GM18951 (cell line): ENCODE measurements at regions not wholly inside any gene's neighbourhood (a gene's known extent, or its start where the extent isn't known, plus 50 kb on each side); places are given as distances from the start of the nearest gene placed in this dataset.

Experiments
- POLR2A ChIP-seq: IDR thresholded peaks from 4 replicates; pipeline ENCODE4 v1.6.1; 2011; ENCODE audit warnings: mild to moderate bottlenecking; ENCODE audit not compliant: insufficient read length, insufficient read depth; ENCODE audit errors: extremely low read depth
- in situ Hi-C: fragments of 300-500 bp; cut with MboI; formaldehyde crosslinking; loops from one replicate; pipeline ENCODE4 v1.12.0; 2022; ENCODE audit warnings: low sequenced_read_pairs, mixed read lengths, inconsistent platforms; ENCODE audit not compliant: unreplicated experiment

DNA sequence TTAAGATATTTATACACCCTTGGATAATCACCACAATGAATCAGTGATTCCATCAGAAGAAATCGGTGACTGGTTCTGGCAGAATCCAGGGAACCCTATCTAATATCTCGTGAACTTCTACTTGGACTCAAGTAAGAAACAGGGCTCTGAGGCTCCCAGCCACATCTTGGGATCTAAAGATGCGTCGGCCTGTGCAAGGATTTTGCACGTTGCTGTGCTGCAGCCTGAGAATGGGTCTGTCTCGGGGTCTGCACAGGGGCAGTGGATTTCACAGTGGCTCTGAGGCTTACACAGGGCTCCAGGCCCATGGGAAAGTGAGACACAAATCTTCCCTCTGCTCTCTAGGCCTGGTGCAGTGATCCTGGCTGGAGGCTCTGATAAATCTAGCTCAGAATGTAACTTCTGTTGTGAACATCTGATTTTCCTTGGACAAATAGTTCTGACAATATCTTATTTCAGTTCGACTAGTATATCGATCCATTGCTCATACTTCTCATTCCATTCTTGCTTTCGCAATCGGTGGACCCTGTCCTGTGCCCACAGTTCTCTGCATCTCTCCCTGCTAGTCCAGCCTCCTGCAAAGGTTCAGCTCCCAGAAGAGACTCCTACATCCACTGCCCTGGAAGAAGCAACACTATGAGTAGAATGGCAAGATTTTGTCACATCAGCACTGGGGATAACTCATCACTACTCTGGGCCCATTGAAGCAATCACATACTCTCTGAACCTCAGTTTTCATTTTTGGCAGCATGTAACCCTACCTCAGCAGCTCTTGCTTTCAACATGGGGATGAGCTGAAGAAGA, 105.5 kb upstream of the TOP3B start:
- TF ChIP-seq POLR2A, result no peak

DNA sequence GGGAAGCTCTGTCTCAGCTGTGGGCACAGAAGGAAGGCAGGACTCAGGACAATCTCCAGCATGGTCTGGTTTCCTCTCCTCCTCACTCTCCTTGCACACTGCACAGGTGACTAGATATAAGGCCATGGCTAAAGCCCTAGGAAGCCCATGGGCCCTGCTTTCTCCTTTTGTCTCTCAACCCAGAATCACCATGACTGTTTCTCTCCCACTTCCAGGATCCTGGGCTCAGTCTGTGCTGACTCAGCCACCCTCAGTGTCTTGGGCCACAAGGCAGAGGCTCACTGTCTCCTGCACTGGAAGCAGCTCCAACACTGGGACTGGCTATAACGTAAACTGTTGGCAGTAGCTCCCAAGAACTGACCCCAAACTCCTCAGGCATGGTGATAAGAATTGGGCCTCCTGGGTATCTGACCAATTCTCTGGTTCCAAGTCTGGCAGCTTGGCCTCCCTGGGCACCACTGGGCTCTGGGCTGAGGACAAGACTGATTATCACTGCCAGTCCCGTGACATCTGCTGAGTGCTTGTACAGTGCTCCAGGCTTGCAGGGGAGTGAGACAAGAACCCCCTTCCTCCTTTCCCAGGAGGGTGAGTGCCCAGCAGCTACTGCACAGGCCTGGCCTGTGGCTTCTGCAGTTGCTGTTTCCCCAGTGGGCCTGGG, 104.0 kb upstream of the TOP3B start:
- in situ Hi-C loops, result no loop called here
- no peak for TF ChIP-seq POLR2A

More for the DNA sequence above, 105.5 kb upstream of the TOP3B start:
- in situ Hi-C loops, result no loop called here

DNA sequence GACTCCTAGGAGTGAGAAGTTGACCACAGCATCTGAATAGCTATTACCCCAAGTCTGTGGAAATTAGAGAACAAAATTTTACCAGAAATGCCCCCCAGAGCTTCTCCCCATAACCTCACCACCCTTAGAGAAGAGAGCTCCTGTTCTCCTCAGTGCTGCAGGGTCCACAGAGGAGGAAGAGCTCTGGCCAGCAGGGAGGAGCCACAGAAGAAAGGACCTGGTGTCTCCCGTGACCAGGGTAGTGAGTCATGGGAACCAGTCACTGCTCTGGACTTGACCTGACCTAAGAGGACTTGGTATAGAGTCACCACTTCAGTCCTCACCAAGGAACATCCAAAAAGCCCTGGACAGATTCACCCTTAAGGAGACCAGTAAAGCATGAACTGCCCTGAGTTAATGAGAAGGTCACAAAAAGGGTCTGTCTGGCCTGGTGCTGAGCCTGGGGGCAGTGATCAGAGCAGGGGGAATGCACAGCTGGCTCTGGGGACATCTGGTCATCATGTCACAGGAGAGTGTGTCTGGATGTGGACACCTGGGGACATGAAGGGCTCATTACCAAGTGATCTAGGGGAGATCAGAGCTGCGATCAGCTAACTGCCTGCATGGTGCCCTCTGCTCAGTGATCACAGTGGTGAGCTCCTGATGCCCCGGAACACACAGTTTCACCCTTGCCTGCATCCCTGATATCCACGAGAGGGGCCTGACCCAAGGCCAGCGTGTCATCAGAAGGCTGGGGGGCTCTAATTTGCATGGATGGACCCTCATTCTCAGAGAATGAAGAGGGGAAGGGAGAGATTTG, 103.3 kb upstream of the TOP3B start:
- no peak for TF ChIP-seq POLR2A
- in situ Hi-C loops, result no loop called here

DNA sequence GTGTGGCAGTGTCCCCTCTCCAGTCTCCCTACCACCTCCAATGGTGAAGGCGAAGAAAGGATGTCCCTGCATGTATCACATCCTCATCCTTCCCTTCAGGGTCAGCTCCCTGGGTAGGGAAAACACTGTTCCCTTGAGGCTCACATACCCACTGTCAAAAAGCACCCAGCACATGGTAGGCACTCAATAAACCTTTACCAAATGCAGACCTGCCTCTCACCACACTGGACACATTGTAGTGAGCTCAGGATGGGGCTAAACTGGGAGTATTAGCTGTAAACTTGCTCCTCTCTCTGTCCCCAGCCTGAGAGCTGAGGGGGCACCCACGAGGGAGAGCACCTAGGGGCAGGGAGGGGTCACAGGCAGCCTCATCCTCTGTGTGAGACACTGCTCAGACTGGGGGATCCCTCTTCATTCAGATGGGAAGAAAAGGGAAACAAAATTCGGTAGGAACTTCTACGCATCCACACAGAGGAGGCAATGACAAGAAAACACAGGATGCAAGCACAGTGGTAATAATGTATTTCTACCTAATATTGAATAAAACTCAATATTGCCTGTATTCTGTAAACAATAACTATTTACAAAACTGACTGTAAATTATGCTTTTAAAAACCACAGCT, 101.6 kb upstream of the TOP3B start:
- in situ Hi-C loops, result no loop called here

DNA sequence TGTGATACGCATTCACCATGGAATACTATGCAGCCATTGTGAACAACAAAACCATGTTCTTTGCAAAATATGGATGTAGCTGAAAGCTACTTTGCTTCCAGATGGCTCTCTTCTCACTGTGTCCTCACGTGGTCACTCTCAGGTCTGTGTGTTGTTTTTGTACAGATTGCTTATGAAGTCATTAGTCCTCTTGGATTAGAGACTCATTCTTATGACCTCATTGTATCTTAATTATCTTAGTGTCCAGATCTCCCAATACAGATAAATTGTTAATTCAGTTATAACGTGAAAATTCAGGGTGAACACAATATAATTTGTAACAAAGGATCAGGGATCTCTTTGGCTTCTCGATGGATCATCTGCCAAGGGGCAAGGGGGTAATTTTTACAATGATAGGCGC, 100.4 kb upstream of the TOP3B start:
- no peak for TF ChIP-seq POLR2A
- in situ Hi-C loops, result no loop called here

More for the DNA sequence above, 101.6 kb upstream of the TOP3B start:
- TF ChIP-seq POLR2A, result no peak

DNA sequence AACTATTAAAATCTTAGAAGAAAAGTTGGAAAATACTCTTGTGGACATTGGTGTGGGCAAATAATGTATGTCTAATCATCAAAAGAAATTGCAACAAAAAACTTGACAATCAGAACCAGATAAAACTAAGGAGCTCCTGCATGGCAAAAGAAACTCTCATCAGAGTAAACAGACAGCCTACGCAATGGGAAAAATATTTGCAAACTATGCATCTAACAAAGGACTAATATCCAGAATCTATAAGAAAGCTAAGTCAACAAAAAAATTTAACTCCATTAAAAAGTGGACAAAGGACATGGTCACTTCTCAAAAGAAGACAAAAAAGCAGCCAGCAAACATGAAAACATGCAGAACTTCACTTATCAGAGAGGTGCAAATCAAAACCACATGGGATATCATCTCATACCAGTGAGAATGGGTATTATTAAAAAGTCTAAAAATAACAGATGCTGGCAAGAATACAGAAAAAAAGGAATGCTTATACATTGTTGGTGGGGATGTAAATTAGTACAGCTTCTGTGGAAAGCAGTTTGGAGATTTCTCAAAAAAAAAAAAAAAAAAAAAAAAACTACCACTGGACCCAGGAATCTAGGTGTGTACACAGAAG, 99.7 kb upstream of the TOP3B start:
- no peak for TF ChIP-seq POLR2A
- in situ Hi-C loops, result no loop called here

DNA sequence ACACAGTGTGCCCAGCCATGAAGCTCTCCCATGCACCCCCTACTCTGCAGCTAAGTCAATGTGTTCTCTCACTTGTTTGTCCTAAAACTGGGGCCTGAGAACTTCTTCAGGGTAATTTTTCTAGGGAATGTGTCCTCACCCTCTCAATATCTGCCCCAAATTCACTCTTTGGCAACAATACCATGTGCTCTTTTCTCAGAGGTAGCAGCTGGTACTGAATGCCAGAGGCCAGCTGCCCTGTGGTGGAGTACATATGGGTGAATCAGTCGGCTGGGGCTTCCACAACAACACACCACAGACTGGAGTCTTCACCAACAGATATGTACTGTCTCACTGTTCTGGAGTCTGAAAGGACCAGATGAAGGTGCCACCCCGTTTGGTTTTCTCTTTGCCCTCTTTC, 97.7 kb upstream of the TOP3B start:
- in situ Hi-C loops, result no loop called here
- TF ChIP-seq POLR2A, result no peak

DNA sequence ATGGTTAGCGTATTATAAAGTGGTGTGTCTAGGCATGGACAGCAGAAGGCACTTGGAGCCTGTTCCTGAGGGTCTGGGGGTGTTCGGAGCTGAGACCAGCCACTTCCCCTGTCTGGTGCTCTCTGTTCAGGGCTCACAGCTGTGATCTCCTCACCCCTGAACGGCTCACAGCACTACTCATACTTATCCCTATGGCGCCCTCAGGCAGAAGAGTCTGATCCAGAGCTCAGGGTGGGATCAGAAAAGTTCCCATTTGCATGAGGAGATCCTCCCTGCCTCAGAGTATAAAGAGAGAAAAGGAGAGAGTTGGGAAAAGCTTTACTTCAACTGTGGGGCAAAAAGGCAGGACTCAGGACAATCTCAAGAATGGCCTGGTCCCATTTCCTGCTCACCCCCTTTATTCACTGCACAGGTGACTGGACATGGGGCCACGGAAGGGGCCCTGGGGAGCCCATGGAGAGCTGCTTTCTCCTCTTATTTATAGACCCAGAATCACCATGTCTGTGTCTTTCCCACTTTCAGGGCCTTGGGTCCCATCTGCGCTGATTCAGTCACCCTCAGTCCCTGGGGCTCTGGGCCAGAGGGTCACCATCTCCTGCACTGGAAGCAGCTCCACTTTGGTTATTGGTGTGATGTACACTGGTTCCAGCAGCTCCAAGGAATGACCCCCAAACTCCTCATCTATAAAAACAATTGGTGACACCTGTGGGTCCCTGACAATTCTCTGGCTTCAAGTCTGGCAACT, 97.0 kb upstream of the TOP3B start:
- in situ Hi-C loops, result no loop called here
- no peak for TF ChIP-seq POLR2A

DNA sequence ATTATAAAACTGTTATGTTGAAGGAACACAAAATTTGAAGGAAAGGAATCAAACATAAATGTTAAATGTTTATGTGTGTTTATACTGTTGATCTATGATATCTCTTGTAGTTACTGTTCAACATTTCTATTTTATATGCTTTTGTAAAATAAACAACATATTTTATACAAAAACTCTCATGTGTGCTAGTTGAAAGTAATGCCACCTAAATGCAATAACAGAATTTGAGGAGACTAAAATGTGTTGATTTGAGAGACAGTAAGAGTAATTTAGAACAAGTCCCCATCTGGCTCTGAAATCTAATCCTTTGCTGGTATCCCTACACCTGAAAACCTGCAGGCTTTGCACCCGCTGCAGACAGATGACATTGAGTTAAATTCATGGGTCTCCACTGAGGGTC, 95.7 kb upstream of the TOP3B start:
- TF ChIP-seq POLR2A, result no peak
- in situ Hi-C loops, result no loop called here

DNA sequence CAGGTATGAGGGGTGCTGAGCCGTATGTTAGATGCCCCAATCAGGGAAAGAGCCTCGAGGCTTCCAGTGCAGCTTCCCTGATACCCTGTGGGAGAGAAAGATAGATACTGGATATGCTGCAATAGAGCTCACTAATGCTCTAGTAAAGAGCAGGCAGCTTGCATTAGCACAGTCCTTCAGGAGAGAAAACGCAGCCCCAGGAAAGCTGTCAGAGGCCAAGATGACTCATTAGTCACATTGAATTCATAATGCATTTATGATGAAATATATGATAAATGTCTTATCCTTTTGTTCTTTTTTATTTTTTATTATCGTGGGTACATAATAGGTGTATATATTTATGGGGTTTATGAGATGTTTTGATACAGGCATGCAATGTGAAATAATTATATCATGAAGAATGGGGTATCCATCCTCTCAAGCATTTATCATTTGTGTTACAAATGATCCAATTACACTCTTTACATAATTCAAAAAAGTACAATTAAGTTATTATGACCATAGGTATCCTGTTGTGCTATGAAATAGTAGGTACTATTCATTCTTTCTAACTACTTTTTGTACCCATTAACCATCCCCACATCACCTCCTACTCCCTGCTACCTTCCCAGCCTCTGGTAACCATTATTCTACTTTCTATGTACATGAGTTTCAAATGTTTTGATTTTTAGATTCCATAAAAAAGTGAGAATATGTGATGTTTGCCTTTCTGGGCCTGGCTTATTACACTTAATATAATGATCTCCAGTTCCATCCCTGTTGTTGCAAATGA, 94.5 kb upstream of the TOP3B start:
- no peak for TF ChIP-seq POLR2A
- in situ Hi-C loops, result no loop called here

DNA sequence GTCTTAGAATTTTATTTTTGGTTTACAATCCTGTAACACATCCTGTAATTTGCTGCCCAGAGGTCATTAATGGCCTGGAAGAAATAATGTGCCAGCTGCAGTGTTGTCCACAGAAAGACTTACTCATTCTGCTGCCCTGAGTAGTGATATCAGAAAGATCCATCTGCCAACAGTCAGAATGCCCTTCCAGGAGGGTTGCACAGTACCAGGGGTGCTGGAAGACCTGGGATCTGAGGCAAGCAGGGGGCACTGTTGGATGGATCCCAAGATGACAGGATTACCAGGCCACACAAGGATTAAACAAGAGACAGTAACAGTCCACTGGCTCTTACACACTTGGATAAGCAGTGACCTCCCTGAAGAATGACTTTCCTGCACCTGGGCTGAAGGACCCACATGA, 93.8 kb upstream of the TOP3B start:
- in situ Hi-C loops, result no loop called here
- no peak for TF ChIP-seq POLR2A
